H1 (cell line): ENCODE measurements at regions not wholly inside any gene's neighbourhood (a gene's known extent, or its start where the extent isn't known, plus 50 kb on each side); places are given as distances from the start of the nearest gene placed in this dataset.

Source experiments
- ASH2L ChIP-seq: fragments of 200-600, 300-600 bp; sonication (generic); IDR thresholded peaks from one replicate; pipeline ENCODE4 v1.7.1; 2017; ENCODE audit warnings: low read length
- TAF1 ChIP-seq: IDR thresholded peaks from 2 replicates; pipeline ENCODE4 v1.6.1; 2011; ENCODE audit warnings: mild to moderate bottlenecking, low read depth, low read length

GRCh38 chr4:138629669-138630068, 385.9 kb upstream of the NOCT start (continued):
- TF ChIP-seq ASH2L (no peak), TAF1 (no peak)
